ENCODE measurements at regions not wholly inside any gene's neighbourhood (a gene's known extent, or its start where the extent isn't known, plus 50 kb on each side); places are given as distances from the start of the nearest gene placed in this dataset.

DNA sequence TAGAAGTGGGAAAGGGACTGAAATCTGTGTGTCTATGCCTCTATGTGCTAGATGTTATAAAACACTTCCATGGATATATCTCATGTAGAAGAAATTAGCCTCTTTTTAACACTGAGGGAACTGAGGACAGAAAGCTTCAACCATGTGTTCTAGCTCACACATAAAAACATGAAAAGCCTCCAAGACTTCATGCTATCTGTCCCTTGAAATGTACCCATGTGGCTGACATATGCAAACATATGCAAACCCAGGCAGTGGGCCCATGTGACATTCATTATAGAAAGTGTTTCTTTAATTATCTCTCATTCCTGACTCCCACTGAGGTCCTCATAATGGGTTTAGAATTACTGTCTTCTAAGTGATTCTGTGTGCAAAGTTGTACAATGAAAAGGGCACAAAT lies 134.7 kb upstream of the MAF start:
- no peak for DNase-seq (ENCODE audit: low read depth)
- TF ChIP-seq, protein P1, sequence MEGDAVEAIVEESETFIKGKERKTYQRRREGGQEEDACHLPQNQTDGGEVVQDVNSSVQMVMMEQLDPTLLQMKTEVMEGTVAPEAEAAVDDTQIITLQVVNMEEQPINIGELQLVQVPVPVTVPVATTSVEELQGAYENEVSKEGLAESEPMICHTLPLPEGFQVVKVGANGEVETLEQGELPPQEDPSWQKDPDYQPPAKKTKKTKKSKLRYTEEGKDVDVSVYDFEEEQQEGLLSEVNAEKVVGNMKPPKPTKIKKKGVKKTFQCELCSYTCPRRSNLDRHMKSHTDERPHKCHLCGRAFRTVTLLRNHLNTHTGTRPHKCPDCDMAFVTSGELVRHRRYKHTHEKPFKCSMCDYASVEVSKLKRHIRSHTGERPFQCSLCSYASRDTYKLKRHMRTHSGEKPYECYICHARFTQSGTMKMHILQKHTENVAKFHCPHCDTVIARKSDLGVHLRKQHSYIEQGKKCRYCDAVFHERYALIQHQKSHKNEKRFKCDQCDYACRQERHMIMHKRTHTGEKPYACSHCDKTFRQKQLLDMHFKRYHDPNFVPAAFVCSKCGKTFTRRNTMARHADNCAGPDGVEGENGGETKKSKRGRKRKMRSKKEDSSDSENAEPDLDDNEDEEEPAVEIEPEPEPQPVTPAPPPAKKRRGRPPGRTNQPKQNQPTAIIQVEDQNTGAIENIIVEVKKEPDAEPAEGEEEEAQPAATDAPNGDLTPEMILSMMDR (IDR thresholded peaks at IDR 0.05; ENCODE audit: insufficient read depth, low read depth, low read length, missing control alignments): no peak
- no peak overlapping the region for H3K4me3 ChIP-seq (ENCODE audit: low read depth, low read length)

DNA sequence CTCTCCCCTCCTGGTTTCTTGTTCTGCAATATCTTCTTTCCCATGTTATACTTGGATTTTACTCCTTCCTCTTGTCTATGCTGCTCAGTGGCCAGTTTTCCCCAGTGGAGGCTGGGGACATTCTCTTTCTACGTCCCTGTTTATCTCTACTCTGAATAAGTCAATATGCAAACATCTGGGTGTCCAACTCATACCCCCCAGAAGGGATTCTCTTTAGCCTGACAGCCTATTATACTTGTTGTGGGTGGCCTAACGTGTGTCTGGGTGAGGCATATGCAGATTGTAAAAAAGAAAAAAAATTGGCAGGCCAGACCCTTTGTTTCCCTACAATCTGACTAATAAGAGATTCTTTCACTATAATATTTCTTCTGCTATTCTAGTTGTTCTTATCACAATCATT lies 134.2 kb upstream of the MAF start:
- TF ChIP-seq, protein P1 (IDR thresholded peaks at IDR 0.05; ENCODE audit: insufficient read depth, low read depth, low read length, missing control alignments): no peak
- H3K4me3 ChIP-seq (ENCODE audit: low read depth, low read length): no peak overlapping the region
- no peak for DNase-seq (ENCODE audit: low read depth)

DNA sequence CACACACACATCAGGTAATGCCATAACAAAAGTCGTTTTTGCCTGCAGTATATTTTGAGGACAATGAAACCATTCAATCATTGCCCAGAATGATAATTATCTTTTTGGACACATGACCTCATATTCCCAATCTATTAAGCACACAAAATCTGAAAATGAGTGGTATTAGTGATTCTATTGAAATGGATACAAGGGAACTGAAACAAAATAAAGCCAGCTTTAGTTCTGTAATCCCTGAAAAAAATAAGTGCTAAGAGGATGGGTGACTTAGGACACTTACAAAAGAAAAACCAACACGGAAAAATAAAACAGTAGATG lies 128.3 kb upstream of the MAF start:
- no peak for DNase-seq (ENCODE audit: low read depth)
- H3K4me3 ChIP-seq (ENCODE audit: low read depth, low read length): no peak overlapping the region
- TF ChIP-seq, protein P1 (IDR thresholded peaks at IDR 0.05; ENCODE audit: insufficient read depth, low read depth, low read length, missing control alignments): no peak

DNA sequence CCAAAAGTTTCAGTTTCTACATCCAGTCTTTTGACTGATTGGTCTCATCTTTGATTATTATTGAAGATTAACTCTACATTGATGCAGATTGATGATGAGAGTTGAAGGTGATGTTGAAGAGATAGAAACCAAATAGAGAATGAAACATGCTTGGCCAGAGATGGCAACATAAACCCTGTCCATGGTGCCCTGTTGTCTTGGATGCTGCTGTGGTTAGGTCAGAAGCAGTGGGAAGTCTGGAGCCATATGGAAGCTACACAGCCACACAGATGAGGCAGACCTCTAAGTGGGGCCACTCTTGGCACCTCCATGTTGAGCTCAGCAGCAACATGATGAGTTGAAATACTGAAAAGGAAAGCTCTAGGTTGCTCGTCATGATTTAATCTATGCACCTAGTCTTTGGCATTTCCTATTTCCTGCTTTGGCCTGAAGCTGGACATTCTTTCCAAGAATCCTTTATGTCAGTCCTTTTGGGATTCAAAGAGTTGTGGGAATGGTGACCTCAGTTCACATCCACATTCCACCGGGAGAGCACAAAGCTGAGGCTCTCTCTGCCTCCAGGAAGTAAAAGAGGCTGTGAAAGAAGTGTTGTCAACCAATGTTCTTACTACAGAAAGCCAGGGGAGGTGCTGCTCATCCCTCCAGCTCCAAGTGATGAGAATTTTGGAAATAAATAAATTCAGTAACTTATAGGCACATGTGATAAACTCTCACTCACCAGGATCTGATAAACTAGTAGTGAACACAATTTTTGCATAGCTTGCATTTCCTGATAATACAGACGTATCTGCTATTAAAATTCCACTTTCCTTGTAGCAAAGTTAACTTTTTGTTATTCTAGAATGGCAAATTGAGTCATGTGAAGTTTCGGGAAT lies 127.7 kb upstream of the MAF start:
- TF ChIP-seq, protein P1 (IDR thresholded peaks at IDR 0.05; ENCODE audit: insufficient read depth, low read depth, low read length, missing control alignments): no peak
- DNase-seq (ENCODE audit: low read depth): no peak
- H3K4me3 ChIP-seq (ENCODE audit: low read depth, low read length): no peak overlapping the region

DNA sequence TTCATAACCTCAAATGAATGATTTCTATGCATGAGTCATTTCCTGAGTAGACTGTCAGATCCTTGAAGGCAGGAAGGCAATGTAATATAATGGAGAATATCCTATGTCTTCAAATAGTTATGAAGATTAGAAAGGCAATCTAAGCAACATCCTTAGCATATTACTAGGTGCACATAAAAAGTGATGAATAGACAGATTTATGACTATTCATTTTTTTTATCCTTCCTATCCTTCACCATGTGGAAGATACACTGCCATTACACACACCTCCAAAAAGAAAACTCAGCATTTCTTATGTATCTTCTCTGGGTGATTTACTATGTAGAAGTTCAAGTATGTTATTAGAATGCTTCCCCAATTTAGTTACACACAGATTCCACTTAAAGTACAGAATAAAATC lies 126.4 kb upstream of the MAF start:
- no peak overlapping the region for H3K4me3 ChIP-seq (ENCODE audit: low read depth, low read length)
- DNase-seq (ENCODE audit: low read depth): no peak
- TF ChIP-seq, protein P1 (IDR thresholded peaks at IDR 0.05; ENCODE audit: insufficient read depth, low read depth, low read length, missing control alignments): no peak

DNA sequence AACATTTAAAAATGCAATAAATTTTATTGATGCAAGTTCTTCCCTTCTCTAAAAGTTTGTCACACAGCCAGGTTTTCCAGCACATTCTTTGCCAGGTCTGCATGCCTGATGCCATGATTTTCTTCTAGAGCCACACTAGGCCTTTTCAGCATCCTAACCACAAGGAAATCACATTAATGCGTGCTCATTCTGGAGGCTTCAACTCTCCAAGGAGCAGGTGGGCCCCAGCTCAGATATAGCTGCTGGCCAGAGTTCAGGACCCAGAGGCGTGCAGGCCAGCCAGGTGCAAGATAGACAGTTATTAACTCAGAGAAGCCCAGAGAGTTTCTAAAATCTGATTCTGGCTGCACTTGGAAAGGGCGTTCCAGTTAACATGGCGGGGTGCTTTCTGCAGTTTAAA lies 124.5 kb upstream of the MAF start:
- H3K4me3 ChIP-seq (ENCODE audit: low read depth, low read length): no peak overlapping the region
- no peak for DNase-seq (ENCODE audit: low read depth)
- TF ChIP-seq, protein P1 (IDR thresholded peaks at IDR 0.05; ENCODE audit: insufficient read depth, low read depth, low read length, missing control alignments): no peak

All from GM12865 (cell line).